ENCODE measurements at regions not wholly inside any gene's neighbourhood (a gene's known extent, or its start where the extent isn't known, plus 50 kb on each side); places are given as distances from the start of the nearest gene placed in this dataset.

GRCh38 chr18:6574631-6575030, 154.9 kb upstream of the ARHGAP28 start:
- DNase-seq = no peak

- DNase-seq = no peak
These were observed 153.6 kb upstream of the ARHGAP28 start for GRCh38 chr18:6575908-6576307.

GRCh38 chr18:6576718-6577375, 152.7 kb upstream of the ARHGAP28 start:
- no peak for DNase-seq

GRCh38 chr18:6578686-6579085, 150.8 kb upstream of the ARHGAP28 start:
- DNase-seq = no peak

- DNase-seq = no peak
These were observed 150.0 kb upstream of the ARHGAP28 start for GRCh38 chr18:6579486-6579885.

- no peak for DNase-seq
These were observed 149.1 kb upstream of the ARHGAP28 start for GRCh38 chr18:6580401-6580800.

- DNase-seq = no peak
These were observed 139.6 kb upstream of the ARHGAP28 start for GRCh38 chr18:6589923-6590322.

GRCh38 chr18:6590326-6590725, 139.2 kb upstream of the ARHGAP28 start:
- no peak for DNase-seq

- DNase-seq = no peak
These were observed 138.0 kb upstream of the ARHGAP28 start for GRCh38 chr18:6591491-6591890.

- DNase-seq = no peak
These were observed 137.0 kb upstream of the ARHGAP28 start for GRCh38 chr18:6592522-6592921.

- DNase-seq = no peak
These were observed 136.2 kb upstream of the ARHGAP28 start for GRCh38 chr18:6593142-6593885.

- DNase-seq = no peak
These were observed 133.8 kb upstream of the ARHGAP28 start for GRCh38 chr18:6595666-6596065.

- no peak for DNase-seq
These were observed 130.9 kb upstream of the ARHGAP28 start for GRCh38 chr18:6598657-6599056.

- no peak for DNase-seq
These were observed 128.8 kb upstream of the ARHGAP28 start for GRCh38 chr18:6600667-6601167.

- DNase-seq = no peak
These were observed 128.3 kb upstream of the ARHGAP28 start for GRCh38 chr18:6601241-6601640.

GRCh38 chr18:6602365-6602764, 127.2 kb upstream of the ARHGAP28 start:
- no peak for DNase-seq

- DNase-seq = no peak
These were observed 125.0 kb upstream of the ARHGAP28 start for GRCh38 chr18:6604573-6604941.

- no peak for DNase-seq
These were observed 124.2 kb upstream of the ARHGAP28 start for GRCh38 chr18:6605115-6605869.

- no peak for DNase-seq
These were observed 123.0 kb upstream of the ARHGAP28 start for GRCh38 chr18:6606411-6607085.

GRCh38 chr18:6607343-6607742, 122.2 kb upstream of the ARHGAP28 start:
- no peak for DNase-seq

- no peak for DNase-seq
These were observed 119.8 kb upstream of the ARHGAP28 start for GRCh38 chr18:6609666-6610264.

- DNase-seq = no peak
These were observed 119.0 kb upstream of the ARHGAP28 start for GRCh38 chr18:6610466-6610865.

- DNase-seq = no peak
These were observed 115.9 kb upstream of the ARHGAP28 start for GRCh38 chr18:6613581-6613980.
